GM23338 (cell line): ENCODE measurements at regions not wholly inside any gene's neighbourhood (a gene's known extent, or its start where the extent isn't known, plus 50 kb on each side); places are given as distances from the start of the nearest gene placed in this dataset.

Experiments
- ATAC-seq: fragments of 200-7000 bp; cut with Tn5 transposase; 3 replicates; pipeline ENCODE4 v1.9.1; 2020
- DNase-seq: peaks from one replicate; pipeline ENCODE4 v3.0.0-alpha.2; 2015; ENCODE audit warnings: low spot score
- H2AFZ ChIP-seq: fragments of 200-600 bp; sonication (generic); 2 replicates; pipeline ENCODE4 v1.8.0; 2016; ENCODE audit warnings: antibody characterized with exemption, mild to moderate bottlenecking, moderate library complexity
- H3F3A ChIP-seq: fragments of 200-600 bp; sonication (generic); replicated peaks from 2 replicates; pipeline ENCODE4 v1.8.0; 2017; ENCODE audit warnings: antibody characterized with exemption, mixed run types, low read depth
- H3K27ac ChIP-seq: fragments of 200-600 bp; sonication (generic); 2 replicates; pipeline ENCODE4 v1.6.1; 2016; ENCODE audit warnings: low read depth
- H3K27me3 ChIP-seq: fragments of 200-600 bp; sonication (generic); 2 replicates; pipeline ENCODE4 v1.8.0; 2016; ENCODE audit warnings: mild to moderate bottlenecking, mixed run types, moderate library complexity; ENCODE audit not compliant: insufficient read depth
- H3K36me3 ChIP-seq: fragments of 200-600 bp; sonication (generic); 2 replicates; pipeline ENCODE4 v1.8.0; 2016; ENCODE audit warnings: mild to moderate bottlenecking; ENCODE audit not compliant: insufficient read depth
- H3K4me1 ChIP-seq: fragments of 200-600 bp; sonication (generic); 2 replicates; pipeline ENCODE4 v1.8.0; 2016; ENCODE audit warnings: mild to moderate bottlenecking, moderate library complexity; ENCODE audit not compliant: insufficient read depth
- H3K4me2 ChIP-seq: fragments of 200-600 bp; sonication (generic); 2 replicates; pipeline ENCODE4 v1.7.1; 2017; ENCODE audit warnings: mixed run types
- H3K4me3 ChIP-seq: fragments of 200-600 bp; sonication (generic); 2 replicates; pipeline ENCODE4 v1.6.1; 2016; ENCODE audit warnings: mixed run types
- H3K79me2 ChIP-seq: fragments of 200-600 bp; sonication (generic); replicated peaks from 2 replicates; pipeline ENCODE4 v1.8.0; 2017; ENCODE audit warnings: mild to moderate bottlenecking; ENCODE audit not compliant: insufficient read depth
- H3K9me2 ChIP-seq: fragments of 200-600 bp; sonication (generic); 2 replicates; pipeline ENCODE4 v1.8.0; 2017; ENCODE audit not compliant: insufficient read depth
- H4K20me1 ChIP-seq: fragments of 200-600 bp; sonication (generic); replicated peaks from 2 replicates; pipeline ENCODE4 v1.8.0; 2017; ENCODE audit warnings: mild to moderate bottlenecking; ENCODE audit not compliant: insufficient read depth
- H3K27ac Mint-ChIP-seq: 2 replicates; pipeline ENCODE4 v1.8.0; 2020; ENCODE audit warnings: inconsistent platforms, mild to moderate bottlenecking, moderate library complexity, mixed read lengths
- H3K27me3 Mint-ChIP-seq: 3 replicates; pipeline ENCODE4 v1.8.0; 2022; ENCODE audit warnings: low read depth, mild to moderate bottlenecking, moderate library complexity, mixed read lengths, inconsistent platforms; ENCODE audit not compliant: insufficient read depth, poor library complexity
- H3K36me3 Mint-ChIP-seq: 3 replicates; pipeline ENCODE4 v1.8.0; 2021; ENCODE audit warnings: low read depth, mild to moderate bottlenecking, inconsistent platforms, moderate library complexity, mixed read lengths
- H3K4me1 Mint-ChIP-seq: 3 replicates; pipeline ENCODE4 v1.8.0; 2020; ENCODE audit warnings: mild to moderate bottlenecking, inconsistent platforms, mixed read lengths
- H3K4me3 Mint-ChIP-seq: 3 replicates; pipeline ENCODE4 v1.8.0; 2021; ENCODE audit warnings: moderate library complexity, mild to moderate bottlenecking, inconsistent platforms, mixed read lengths
- H3K9me3 Mint-ChIP-seq: 3 replicates; pipeline ENCODE4 v1.8.0; 2020; ENCODE audit warnings: moderate library complexity, mild to moderate bottlenecking, inconsistent platforms, mixed read lengths
- CREB1 ChIP-seq: fragments of 250-450 bp; sonication (Bioruptor Pico); IDR thresholded peaks from 2 replicates; pipeline ENCODE4 v1.5.0; 2020; ENCODE audit warnings: low read depth, mild to moderate bottlenecking, moderate library complexity
- EZH2 ChIP-seq: fragments of 200-600 bp; sonication (generic); IDR thresholded peaks from one replicate; pipeline ENCODE4 v1.8.0; 2017; ENCODE audit warnings: antibody characterized with exemption, mild to moderate bottlenecking, low read depth; ENCODE audit not compliant: unreplicated experiment
- EZH2phosphoT487 ChIP-seq: fragments of 200-600 bp; sonication (generic); IDR thresholded peaks from one replicate; pipeline ENCODE4 v1.8.1; 2018; ENCODE audit warnings: antibody characterized with exemption; ENCODE audit not compliant: unreplicated experiment
- JUNB ChIP-seq: IDR thresholded peaks from one replicate; pipeline ENCODE4 v1.6.1; 2016; ENCODE audit warnings: antibody characterized with exemption; ENCODE audit not compliant: unreplicated experiment
- NANOG ChIP-seq: IDR thresholded peaks from 2 replicates; pipeline ENCODE4 v1.6.1; 2016; ENCODE audit warnings: antibody characterized with exemption, borderline replicate concordance
- POLR2AphosphoS5 ChIP-seq: IDR thresholded peaks from 2 replicates; pipeline ENCODE4 v1.6.1; 2016; ENCODE audit warnings: antibody characterized with exemption, low read depth
- STAT1 ChIP-seq: IDR thresholded peaks from one replicate; pipeline ENCODE4 v1.6.1; 2016; ENCODE audit warnings: antibody characterized with exemption; ENCODE audit not compliant: unreplicated experiment
- ZNF114 ChIP-seq: fragments of 250-450 bp; sonication (Bioruptor Pico); IDR thresholded peaks from 2 replicates; pipeline ENCODE4 v1.5.0; 2020; ENCODE audit warnings: mild to moderate bottlenecking, moderate library complexity
- ZNF331 ChIP-seq: fragments of 250-450 bp; sonication (Bioruptor Pico); IDR thresholded peaks from 2 replicates; pipeline ENCODE4 v1.5.0; 2020; ENCODE audit warnings: low read depth, mild to moderate bottlenecking, moderate library complexity
- TF ChIP-seq, protein P1 (sequence below): IDR thresholded peaks from one replicate; pipeline ENCODE4 v1.6.1; 2018; ENCODE audit warnings: antibody characterized with exemption; ENCODE audit not compliant: unreplicated experiment
- TF ChIP-seq, protein P2 (sequence below): IDR thresholded peaks from 2 replicates; pipeline ENCODE4 v1.6.1; 2016; ENCODE audit warnings: antibody characterized with exemption
- TF ChIP-seq, protein P3 (sequence below), 2 experiments: fragments of 200-600 bp in 1 of 2; sonication (generic) in 1 of 2; conservative IDR thresholded peaks; 2 replicates each; pipeline versions ENCODE4 v1.5.1 to v1.6.1; 2016 to 2017; ENCODE audit warnings: antibody characterized with exemption in 2 of 2, low read depth in 2 of 2, mild to moderate bottlenecking in 2 of 2, moderate library complexity in 1 of 2
- TF ChIP-seq, protein P4 (sequence below): fragments of 250-450 bp; sonication (Bioruptor Pico); IDR thresholded peaks from 2 replicates; pipeline ENCODE4 v1.5.0; 2020; ENCODE audit warnings: mild to moderate bottlenecking, moderate library complexity

DNA sequence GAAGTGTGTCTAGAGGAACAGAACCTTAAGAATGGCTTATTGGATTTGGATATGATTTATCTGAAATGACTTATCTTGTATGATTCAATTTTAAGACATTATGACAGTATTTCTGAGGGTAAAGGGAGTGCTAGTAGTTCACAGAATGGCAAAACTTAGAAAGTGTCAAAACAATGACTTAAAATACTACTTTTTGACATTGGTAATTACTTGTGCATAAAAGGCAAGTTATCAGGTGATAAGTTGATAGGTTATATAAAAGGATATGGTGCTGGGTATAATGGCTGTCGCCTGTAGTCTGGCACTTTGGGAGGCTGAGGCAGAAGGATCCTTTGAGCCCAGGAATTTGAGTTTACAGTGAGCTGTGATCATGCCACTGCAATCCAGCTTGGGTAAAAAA is 494.4 kb downstream of the CDH9 start:
- ATAC-seq (no peak), DNase-seq (no peak)
- no peak for TF ChIP-seq ZNF331
- TF ChIP-seq, protein P1, sequence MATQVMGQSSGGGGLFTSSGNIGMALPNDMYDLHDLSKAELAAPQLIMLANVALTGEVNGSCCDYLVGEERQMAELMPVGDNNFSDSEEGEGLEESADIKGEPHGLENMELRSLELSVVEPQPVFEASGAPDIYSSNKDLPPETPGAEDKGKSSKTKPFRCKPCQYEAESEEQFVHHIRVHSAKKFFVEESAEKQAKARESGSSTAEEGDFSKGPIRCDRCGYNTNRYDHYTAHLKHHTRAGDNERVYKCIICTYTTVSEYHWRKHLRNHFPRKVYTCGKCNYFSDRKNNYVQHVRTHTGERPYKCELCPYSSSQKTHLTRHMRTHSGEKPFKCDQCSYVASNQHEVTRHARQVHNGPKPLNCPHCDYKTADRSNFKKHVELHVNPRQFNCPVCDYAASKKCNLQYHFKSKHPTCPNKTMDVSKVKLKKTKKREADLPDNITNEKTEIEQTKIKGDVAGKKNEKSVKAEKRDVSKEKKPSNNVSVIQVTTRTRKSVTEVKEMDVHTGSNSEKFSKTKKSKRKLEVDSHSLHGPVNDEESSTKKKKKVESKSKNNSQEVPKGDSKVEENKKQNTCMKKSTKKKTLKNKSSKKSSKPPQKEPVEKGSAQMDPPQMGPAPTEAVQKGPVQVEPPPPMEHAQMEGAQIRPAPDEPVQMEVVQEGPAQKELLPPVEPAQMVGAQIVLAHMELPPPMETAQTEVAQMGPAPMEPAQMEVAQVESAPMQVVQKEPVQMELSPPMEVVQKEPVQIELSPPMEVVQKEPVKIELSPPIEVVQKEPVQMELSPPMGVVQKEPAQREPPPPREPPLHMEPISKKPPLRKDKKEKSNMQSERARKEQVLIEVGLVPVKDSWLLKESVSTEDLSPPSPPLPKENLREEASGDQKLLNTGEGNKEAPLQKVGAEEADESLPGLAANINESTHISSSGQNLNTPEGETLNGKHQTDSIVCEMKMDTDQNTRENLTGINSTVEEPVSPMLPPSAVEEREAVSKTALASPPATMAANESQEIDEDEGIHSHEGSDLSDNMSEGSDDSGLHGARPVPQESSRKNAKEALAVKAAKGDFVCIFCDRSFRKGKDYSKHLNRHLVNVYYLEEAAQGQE, result no peak
- TF ChIP-seq EZH2, result no peak
- no peak for TF ChIP-seq NANOG
- no peak for TF ChIP-seq STAT1
- TF ChIP-seq, protein P2, sequence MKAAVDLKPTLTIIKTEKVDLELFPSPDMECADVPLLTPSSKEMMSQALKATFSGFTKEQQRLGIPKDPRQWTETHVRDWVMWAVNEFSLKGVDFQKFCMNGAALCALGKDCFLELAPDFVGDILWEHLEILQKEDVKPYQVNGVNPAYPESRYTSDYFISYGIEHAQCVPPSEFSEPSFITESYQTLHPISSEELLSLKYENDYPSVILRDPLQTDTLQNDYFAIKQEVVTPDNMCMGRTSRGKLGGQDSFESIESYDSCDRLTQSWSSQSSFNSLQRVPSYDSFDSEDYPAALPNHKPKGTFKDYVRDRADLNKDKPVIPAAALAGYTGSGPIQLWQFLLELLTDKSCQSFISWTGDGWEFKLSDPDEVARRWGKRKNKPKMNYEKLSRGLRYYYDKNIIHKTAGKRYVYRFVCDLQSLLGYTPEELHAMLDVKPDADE, result no peak
- TF ChIP-seq EZH2phosphoT487, result no peak
- no peak for TF ChIP-seq CREB1 (CRISPR knock-in tag)
- TF ChIP-seq ZNF114 (CRISPR knock-in tag), result no peak
- no peak for TF ChIP-seq POLR2AphosphoS5
- TF ChIP-seq, protein P3, sequence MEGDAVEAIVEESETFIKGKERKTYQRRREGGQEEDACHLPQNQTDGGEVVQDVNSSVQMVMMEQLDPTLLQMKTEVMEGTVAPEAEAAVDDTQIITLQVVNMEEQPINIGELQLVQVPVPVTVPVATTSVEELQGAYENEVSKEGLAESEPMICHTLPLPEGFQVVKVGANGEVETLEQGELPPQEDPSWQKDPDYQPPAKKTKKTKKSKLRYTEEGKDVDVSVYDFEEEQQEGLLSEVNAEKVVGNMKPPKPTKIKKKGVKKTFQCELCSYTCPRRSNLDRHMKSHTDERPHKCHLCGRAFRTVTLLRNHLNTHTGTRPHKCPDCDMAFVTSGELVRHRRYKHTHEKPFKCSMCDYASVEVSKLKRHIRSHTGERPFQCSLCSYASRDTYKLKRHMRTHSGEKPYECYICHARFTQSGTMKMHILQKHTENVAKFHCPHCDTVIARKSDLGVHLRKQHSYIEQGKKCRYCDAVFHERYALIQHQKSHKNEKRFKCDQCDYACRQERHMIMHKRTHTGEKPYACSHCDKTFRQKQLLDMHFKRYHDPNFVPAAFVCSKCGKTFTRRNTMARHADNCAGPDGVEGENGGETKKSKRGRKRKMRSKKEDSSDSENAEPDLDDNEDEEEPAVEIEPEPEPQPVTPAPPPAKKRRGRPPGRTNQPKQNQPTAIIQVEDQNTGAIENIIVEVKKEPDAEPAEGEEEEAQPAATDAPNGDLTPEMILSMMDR (conservative IDR thresholded peaks at IDR 0.05; ENCODE audit: low read depth in 2 of 2), result no peak
- no peak for TF ChIP-seq JUNB
- TF ChIP-seq, protein P4, sequence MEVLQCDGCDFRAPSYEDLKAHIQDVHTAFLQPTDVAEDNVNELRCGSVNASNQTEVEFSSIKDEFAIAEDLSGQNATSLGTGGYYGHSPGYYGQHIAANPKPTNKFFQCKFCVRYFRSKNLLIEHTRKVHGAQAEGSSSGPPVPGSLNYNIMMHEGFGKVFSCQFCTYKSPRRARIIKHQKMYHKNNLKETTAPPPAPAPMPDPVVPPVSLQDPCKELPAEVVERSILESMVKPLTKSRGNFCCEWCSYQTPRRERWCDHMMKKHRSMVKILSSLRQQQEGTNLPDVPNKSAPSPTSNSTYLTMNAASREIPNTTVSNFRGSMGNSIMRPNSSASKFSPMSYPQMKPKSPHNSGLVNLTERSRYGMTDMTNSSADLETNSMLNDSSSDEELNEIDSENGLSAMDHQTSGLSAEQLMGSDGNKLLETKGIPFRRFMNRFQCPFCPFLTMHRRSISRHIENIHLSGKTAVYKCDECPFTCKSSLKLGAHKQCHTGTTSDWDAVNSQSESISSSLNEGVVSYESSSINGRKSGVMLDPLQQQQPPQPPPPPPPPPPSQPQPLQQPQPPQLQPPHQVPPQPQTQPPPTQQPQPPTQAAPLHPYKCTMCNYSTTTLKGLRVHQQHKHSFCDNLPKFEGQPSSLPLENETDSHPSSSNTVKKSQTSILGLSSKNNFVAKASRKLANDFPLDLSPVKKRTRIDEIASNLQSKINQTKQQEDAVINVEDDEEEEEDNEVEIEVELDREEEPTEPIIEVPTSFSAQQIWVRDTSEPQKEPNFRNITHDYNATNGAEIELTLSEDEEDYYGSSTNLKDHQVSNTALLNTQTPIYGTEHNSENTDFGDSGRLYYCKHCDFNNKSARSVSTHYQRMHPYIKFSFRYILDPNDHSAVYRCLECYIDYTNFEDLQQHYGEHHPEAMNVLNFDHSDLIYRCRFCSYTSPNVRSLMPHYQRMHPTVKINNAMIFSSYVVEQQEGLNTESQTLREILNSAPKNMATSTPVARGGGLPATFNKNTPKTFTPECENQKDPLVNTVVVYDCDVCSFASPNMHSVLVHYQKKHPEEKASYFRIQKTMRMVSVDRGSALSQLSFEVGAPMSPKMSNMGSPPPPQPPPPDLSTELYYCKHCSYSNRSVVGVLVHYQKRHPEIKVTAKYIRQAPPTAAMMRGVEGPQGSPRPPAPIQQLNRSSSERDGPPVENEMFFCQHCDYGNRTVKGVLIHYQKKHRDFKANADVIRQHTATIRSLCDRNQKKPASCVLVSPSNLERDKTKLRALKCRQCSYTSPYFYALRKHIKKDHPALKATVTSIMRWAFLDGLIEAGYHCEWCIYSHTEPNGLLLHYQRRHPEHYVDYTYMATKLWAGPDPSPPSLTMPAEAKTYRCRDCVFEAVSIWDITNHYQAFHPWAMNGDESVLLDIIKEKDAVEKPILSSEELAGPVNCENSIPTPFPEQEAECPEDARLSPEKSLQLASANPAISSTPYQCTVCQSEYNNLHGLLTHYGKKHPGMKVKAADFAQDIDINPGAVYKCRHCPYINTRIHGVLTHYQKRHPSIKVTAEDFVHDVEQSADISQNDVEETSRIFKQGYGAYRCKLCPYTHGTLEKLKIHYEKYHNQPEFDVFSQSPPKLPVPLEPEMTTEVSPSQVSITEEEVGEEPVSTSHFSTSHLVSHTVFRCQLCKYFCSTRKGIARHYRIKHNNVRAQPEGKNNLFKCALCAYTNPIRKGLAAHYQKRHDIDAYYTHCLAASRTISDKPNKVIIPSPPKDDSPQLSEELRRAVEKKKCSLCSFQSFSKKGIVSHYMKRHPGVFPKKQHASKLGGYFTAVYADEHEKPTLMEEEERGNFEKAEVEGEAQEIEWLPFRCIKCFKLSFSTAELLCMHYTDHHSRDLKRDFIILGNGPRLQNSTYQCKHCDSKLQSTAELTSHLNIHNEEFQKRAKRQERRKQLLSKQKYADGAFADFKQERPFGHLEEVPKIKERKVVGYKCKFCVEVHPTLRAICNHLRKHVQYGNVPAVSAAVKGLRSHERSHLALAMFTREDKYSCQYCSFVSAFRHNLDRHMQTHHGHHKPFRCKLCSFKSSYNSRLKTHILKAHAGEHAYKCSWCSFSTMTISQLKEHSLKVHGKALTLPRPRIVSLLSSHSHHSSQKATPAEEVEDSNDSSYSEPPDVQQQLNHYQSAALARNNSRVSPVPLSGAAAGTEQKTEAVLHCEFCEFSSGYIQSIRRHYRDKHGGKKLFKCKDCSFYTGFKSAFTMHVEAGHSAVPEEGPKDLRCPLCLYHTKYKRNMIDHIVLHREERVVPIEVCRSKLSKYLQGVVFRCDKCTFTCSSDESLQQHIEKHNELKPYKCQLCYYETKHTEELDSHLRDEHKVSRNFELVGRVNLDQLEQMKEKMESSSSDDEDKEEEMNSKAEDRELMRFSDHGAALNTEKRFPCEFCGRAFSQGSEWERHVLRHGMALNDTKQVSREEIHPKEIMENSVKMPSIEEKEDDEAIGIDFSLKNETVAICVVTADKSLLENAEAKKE (CRISPR knock-in tag), result no peak
- Histone ChIP-seq H3K36me3 (no peaks in the 10 kb centered on the region), H3K79me2 (no peaks in the 10 kb centered on the region), H3F3A (no peaks in the 10 kb centered on the region), H3K4me1 (peaks cover 5% of the 10 kb centered on the region), H3K4me3 (no peak overlapping the region), H2AFZ (no peak overlapping the region), H3K4me2 (no peak overlapping the region), H3K27me3 (no peaks in the 10 kb centered on the region), H4K20me1 (no peaks in the 10 kb centered on the region), H3K27ac (no peak overlapping the region), H3K9me2 (peaks cover 17% of the 10 kb centered on the region; the same call in 1 of the 2 replicates)
- Mint-ChIP-seq H3K4me1 (peaks cover 3% of the 10 kb centered on the region; the same call in 2 of the 3 replicates), H3K36me3 (peaks cover 15% of the 10 kb centered on the region), H3K4me3 (no peak overlapping the region), H3K9me3 (peaks cover 21% of the 10 kb centered on the region), H3K27me3 (peaks cover 5% of the 10 kb centered on the region), H3K27ac (no peak overlapping the region)
